ENCODE measurements at regions not wholly inside any gene's neighbourhood (a gene's known extent, or its start where the extent isn't known, plus 50 kb on each side); places are given as distances from the start of the nearest gene placed in this dataset.

DNA sequence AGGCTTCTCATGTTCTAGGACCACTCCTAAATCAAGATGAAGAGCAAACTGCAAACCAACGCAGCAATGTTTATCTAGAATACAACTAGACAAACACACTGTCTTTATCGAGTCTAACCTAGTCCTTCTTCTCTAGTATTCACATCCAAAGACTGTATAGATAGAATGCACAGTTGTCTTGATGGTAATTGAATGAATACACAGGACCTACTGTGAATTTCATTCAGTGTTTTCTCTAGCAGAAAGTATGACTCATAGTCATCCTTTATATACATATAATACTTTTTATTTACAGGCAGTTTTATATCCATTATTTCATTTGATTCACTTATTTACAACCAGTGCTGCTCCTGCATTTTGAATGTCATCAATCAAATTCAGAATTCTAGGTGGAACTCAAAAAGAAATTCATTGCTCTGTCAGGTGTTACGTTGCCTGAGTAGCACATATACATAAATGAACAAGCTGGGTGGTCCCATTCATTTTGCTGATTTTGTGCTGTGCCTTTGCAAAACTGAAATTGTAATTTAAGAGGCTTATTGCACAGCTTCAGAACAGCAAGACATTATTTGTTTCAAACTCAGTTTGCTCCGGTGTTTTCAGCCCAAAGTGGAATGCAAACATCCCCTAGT lies 374.8 kb downstream of the EPHA4 start:
- no peak overlapping the region for H4K8ac ChIP-seq (replicated peaks; ENCODE audit: insufficient read length, low read depth, low read length)
- H2BK15ac ChIP-seq (ENCODE audit: low read depth, low read length): no peak overlapping the region
- no CpG with 5 or more reads among the region's 4 CpGs for WGBS (ENCODE audit: extremely low coverage, insufficient read length, low lambda C conversion rate)
- H4K20me1 ChIP-seq (ENCODE audit: control insufficient read depth, insufficient read depth, insufficient read length): no peaks in the 10 kb centered on the region
- H3K4me2 ChIP-seq (ENCODE audit: insufficient read depth, insufficient read length, low read length): no peak overlapping the region
- no peaks in the 10 kb centered on the region for H3K23me2 ChIP-seq (ENCODE audit: insufficient read length, low read depth, low read length, poor library complexity, severe bottlenecking)
- no peak overlapping the region for H4K91ac ChIP-seq (ENCODE audit: insufficient read length, low read depth, low read length)
- no peak overlapping the region for H3K14ac ChIP-seq (ENCODE audit: insufficient read depth, low read length)
- H3K79me2 ChIP-seq (ENCODE audit: insufficient read depth, low read length): no peaks in the 10 kb centered on the region
- H3K27me3 ChIP-seq (ENCODE audit: insufficient read depth, low read length): no peaks in the 10 kb centered on the region
- no peak overlapping the region for H3K23ac ChIP-seq (ENCODE audit: insufficient read length, low read depth, low read length)
- H3K4ac ChIP-seq (ENCODE audit: low read depth, low read length): no peak overlapping the region
- no peak overlapping the region for H3K9ac ChIP-seq (ENCODE audit: extremely low read depth, insufficient read length, low read length)
- no peak overlapping the region for H2AK5ac ChIP-seq (ENCODE audit: insufficient read length, low read length)
- H2BK20ac ChIP-seq (ENCODE audit: low read depth, low read length, poor library complexity, severe bottlenecking): no peak overlapping the region
- 0 out of 2 replicates have a peak, but pooled peaks cover 2% of the 10 kb centered on the region for H3K27me3 Mint-ChIP-seq (ENCODE audit: low read depth)
- no peaks in the 10 kb centered on the region; the same call in 1 of the 2 replicates for H3K4me1 ChIP-seq (ENCODE audit: insufficient read depth, low read length)
- TF ChIP-seq, protein P1, sequence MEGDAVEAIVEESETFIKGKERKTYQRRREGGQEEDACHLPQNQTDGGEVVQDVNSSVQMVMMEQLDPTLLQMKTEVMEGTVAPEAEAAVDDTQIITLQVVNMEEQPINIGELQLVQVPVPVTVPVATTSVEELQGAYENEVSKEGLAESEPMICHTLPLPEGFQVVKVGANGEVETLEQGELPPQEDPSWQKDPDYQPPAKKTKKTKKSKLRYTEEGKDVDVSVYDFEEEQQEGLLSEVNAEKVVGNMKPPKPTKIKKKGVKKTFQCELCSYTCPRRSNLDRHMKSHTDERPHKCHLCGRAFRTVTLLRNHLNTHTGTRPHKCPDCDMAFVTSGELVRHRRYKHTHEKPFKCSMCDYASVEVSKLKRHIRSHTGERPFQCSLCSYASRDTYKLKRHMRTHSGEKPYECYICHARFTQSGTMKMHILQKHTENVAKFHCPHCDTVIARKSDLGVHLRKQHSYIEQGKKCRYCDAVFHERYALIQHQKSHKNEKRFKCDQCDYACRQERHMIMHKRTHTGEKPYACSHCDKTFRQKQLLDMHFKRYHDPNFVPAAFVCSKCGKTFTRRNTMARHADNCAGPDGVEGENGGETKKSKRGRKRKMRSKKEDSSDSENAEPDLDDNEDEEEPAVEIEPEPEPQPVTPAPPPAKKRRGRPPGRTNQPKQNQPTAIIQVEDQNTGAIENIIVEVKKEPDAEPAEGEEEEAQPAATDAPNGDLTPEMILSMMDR (conservative IDR thresholded peaks at IDR 0.05): no peak
- peaks cover 3 to 5% of the 10 kb centered on the region in 2 experiments; a peak in 3 of 5 replicates for H3K9me3 Mint-ChIP-seq
- H3K4me1 Mint-ChIP-seq: peaks cover 30 to 34% of the 10 kb centered on the region in 2 experiments
- no peak overlapping the region for H2AFZ ChIP-seq (ENCODE audit: low read length)
- H3K27ac Mint-ChIP-seq: no peak overlapping the region
- no peak overlapping the region for H3T11ph ChIP-seq (ENCODE audit: low read length)
- H3K18ac ChIP-seq (ENCODE audit: insufficient read length, low read depth, low read length): no peak overlapping the region
- peaks cover 0 to 4% (median 0%) of the 10 kb centered on the region in 3 experiments; a peak in 2 of 7 replicates for H3K36me3 Mint-ChIP-seq (ENCODE audit: insufficient read depth in 1 of 3, low read depth in 3 of 3)
- H3K79me1 ChIP-seq (ENCODE audit: insufficient read depth, low read depth, low read length, poor library complexity, severe bottlenecking): no peaks in the 10 kb centered on the region
- H3K4me3 Mint-ChIP-seq: no peak overlapping the region
- no peak overlapping the region for H4K5ac ChIP-seq (ENCODE audit: insufficient read length, low read depth, low read length)
- no peak overlapping the region for H2BK5ac ChIP-seq (ENCODE audit: insufficient read length, low read length)
- no peak overlapping the region for H2BK12ac ChIP-seq (ENCODE audit: insufficient read length, low read depth, low read length)
- H3K9me3 ChIP-seq (ENCODE audit: control insufficient read depth, low read depth, low read length): no peaks in the 10 kb centered on the region
- DNase-seq: no peak
- H3K56ac ChIP-seq (ENCODE audit: insufficient read length, low read depth, low read length): no peak overlapping the region
- H3K27ac ChIP-seq (ENCODE audit: insufficient read length, low read depth, low read length): no peak overlapping the region
- H2BK120ac ChIP-seq (ENCODE audit: low read depth, low read length, poor library complexity, severe bottlenecking): no peak overlapping the region
